Colonic mucosa (tissue), 4 donors: ENCODE measurements at regions not wholly inside any gene's neighbourhood (a gene's known extent, or its start where the extent isn't known, plus 50 kb on each side); places are given as distances from the start of the nearest gene placed in this dataset.

Source experiments
- DNase-seq: peaks from one replicate; pipeline ENCODE4 v3.0.0-alpha.2; 2020
- H3K27ac ChIP-seq: fragments of 200-600 bp; one replicate; pipeline ENCODE4 v1.8.0; 2021
- H3K27me3 ChIP-seq: fragments of 200-600 bp; one replicate; pipeline ENCODE4 v1.8.0; 2021
- H3K36me3 ChIP-seq: fragments of 200-600 bp; one replicate; pipeline ENCODE4 v1.8.0; 2021
- H3K4me1 ChIP-seq: fragments of 200-600 bp; one replicate; pipeline ENCODE4 v1.8.0; 2021; ENCODE audit warnings: mild to moderate bottlenecking
- H3K4me3 ChIP-seq: fragments of 200-600 bp; one replicate; pipeline ENCODE4 v1.8.0; 2021
- H3K9ac ChIP-seq, 2 donors: one replicate each; pipeline ENCODE4 v1.7.0; 2013; ENCODE audit warnings: control low read depth in 2 of 2, low read depth in 2 of 2, low read length in 2 of 2
- H3K9me3 ChIP-seq: fragments of 200-600 bp; one replicate; pipeline ENCODE4 v1.8.0; 2021
- CTCF ChIP-seq: fragments of 200-600 bp; IDR thresholded peaks from one replicate; pipeline ENCODE4 v1.8.0; 2022; ENCODE audit warnings: antibody characterized with exemption, mild to moderate bottlenecking
- intact Hi-C: fragments of 100-400 bp; cut with DNase I; formaldehyde crosslinking; loops from one replicate; pipeline ENCODE4 v1.14.1; 2022
- donor health status: healthy.
- donor health status: DM: no; HTN: no; CAD: no.
- donor health status: DM: no; HTN: no; CAD: no.

- no peak for TF ChIP-seq CTCF
- Histone ChIP-seq H3K9me3 (no peaks in the 10 kb centered on the region), H3K36me3 (no peaks in the 10 kb centered on the region), H3K27me3 (no peaks in the 10 kb centered on the region), H3K9ac (no peak overlapping the region), H3K27ac (no peak overlapping the region), H3K4me3 (no peak overlapping the region), H3K4me1 (no peaks in the 10 kb centered on the region)
- DNase-seq = no peak
- intact Hi-C loops = no loop called here
Measured at GRCh38 chr10:64726466-64726865, 1205.3 kb downstream of the REEP3 start.

- intact Hi-C loops = no loop called here
Measured at GRCh38 chr10:64731016-64731415, 1209.8 kb downstream of the REEP3 start.

GRCh38 chr10:64732372-64732957 is 1211.3 kb downstream of the REEP3 start:
- Histone ChIP-seq H3K9me3 (no peaks in the 10 kb centered on the region), H3K9ac (no peak overlapping the region), H3K36me3 (no peaks in the 10 kb centered on the region), H3K4me3 (no peak overlapping the region), H3K27me3 (no peaks in the 10 kb centered on the region), H3K27ac (no peak overlapping the region), H3K4me1 (no peaks in the 10 kb centered on the region)
- intact Hi-C loops = no loop called here
- TF ChIP-seq CTCF = no peak
- no peak for DNase-seq

More at GRCh38 chr10:64731016-64731415, 1209.8 kb downstream of the REEP3 start:
- no peak for DNase-seq
- H3K4me3 ChIP-seq = no peak overlapping the region
- no peak overlapping the region for H3K9ac ChIP-seq
- H3K4me1 ChIP-seq = no peaks in the 10 kb centered on the region
- no peaks in the 10 kb centered on the region for H3K9me3 ChIP-seq
- no peak overlapping the region for H3K27ac ChIP-seq
- TF ChIP-seq CTCF = no peak
- no peaks in the 10 kb centered on the region for H3K27me3 ChIP-seq
- H3K36me3 ChIP-seq = no peaks in the 10 kb centered on the region

GRCh38 chr10:64733980-64734379 is 1212.8 kb downstream of the REEP3 start:
- Histone ChIP-seq H3K36me3 (no peaks in the 10 kb centered on the region), H3K9ac (no peak overlapping the region), H3K4me3 (no peak overlapping the region), H3K4me1 (no peaks in the 10 kb centered on the region), H3K9me3 (no peaks in the 10 kb centered on the region), H3K27ac (no peak overlapping the region), H3K27me3 (no peaks in the 10 kb centered on the region)
- peak; percentile 24 for TF ChIP-seq CTCF
- DNase-seq = peak; percentile 25
- intact Hi-C loops = no loop called here

GRCh38 chr10:64738462-64738861 is 1217.3 kb downstream of the REEP3 start:
- no peak overlapping the region for H3K4me3 ChIP-seq
- H3K36me3 ChIP-seq = no peaks in the 10 kb centered on the region
- H3K9ac ChIP-seq = no peak overlapping the region
- no peaks in the 10 kb centered on the region for H3K4me1 ChIP-seq
- H3K27ac ChIP-seq = no peak overlapping the region
- H3K27me3 ChIP-seq = no peaks in the 10 kb centered on the region
- intact Hi-C loops = no loop called here
- no peak for DNase-seq
- H3K9me3 ChIP-seq = no peaks in the 10 kb centered on the region
- no peak for TF ChIP-seq CTCF
